SK-N-SH (cell line): ENCODE measurements at regions not wholly inside any gene's neighbourhood (a gene's known extent, or its start where the extent isn't known, plus 50 kb on each side); places are given as distances from the start of the nearest gene placed in this dataset.

Experiments
- CTCF ChIA-PET: fragments of 300-600, 350-600 bp; formaldehyde crosslinking; extraction: SDS; loops from one replicate; lab custom pipeline; 2021; lab: Yijun Ruan, JAX
- POLR2A ChIA-PET: fragments of 350-600 bp; sonication (Branson Sonifier 250); formaldehyde crosslinking; extraction: SDS; loops from one replicate; lab custom pipeline; 2020; ENCODE audit warnings: antibody characterized with exemption, inconsistent platforms; lab: Yijun Ruan, JAX
- DNase-seq: peaks from one replicate; pipeline ENCODE4 v3.0.0; 2012
- H2AFZ ChIP-seq: fragments of 200-600 bp; sonication (generic); 2 replicates; pipeline ENCODE4 v1.8.1; 2016; ENCODE audit warnings: antibody characterized with exemption, mild to moderate bottlenecking, low read depth
- H3F3A ChIP-seq: fragments of 200-600 bp; sonication (generic); replicated peaks from 2 replicates; pipeline ENCODE3; 2016; ENCODE audit warnings: antibody characterized with exemption, mild to moderate bottlenecking; ENCODE audit not compliant: insufficient read depth
- H3K27ac ChIP-seq, 2 experiments: fragments of 200-500 bp in 1 of 2; fragments of 200-600 bp in 1 of 2; sonication (Bioruptor generic) in 1 of 2; sonication (generic), shearing (Covaris generic) in 1 of 2; 2 replicates each; pipeline versions ENCODE4 v1.5.1 to v1.6.1; 2014 to 2016; ENCODE audit warnings: low read depth in 2 of 2, inconsistent platforms in 1 of 2, low read length in 1 of 2, mild to moderate bottlenecking in 1 of 2, mixed read lengths in 1 of 2
- H3K27me3 ChIP-seq: fragments of 200-600 bp; sonication (generic), shearing (Covaris generic); 2 replicates; pipeline ENCODE4 v1.6.1; 2016; ENCODE audit warnings: mixed run types; ENCODE audit not compliant: insufficient read depth
- H3K36me3 ChIP-seq, 2 experiments: fragments of 200-500 bp in 1 of 2; fragments of 200-600 bp in 1 of 2; sonication (Bioruptor generic) in 1 of 2; sonication (generic) in 1 of 2; replicated peaks in 1 of 2; 2 replicates each; pipeline versions ENCODE3 to v1.5.1; 2014 to 2016; ENCODE audit warnings: low read length in 1 of 2, mild to moderate bottlenecking in 1 of 2; ENCODE audit not compliant: insufficient read depth in 2 of 2, control insufficient read depth in 1 of 2
- H3K4me1 ChIP-seq, 2 experiments: fragments of 200-500 bp in 1 of 2; fragments of 200-600 bp in 1 of 2; sonication (Bioruptor generic) in 1 of 2; sonication (generic), shearing (Covaris generic) in 1 of 2; 2 replicates each; pipeline versions ENCODE4 v1.5.1 to v1.6.1; 2014 to 2016; ENCODE audit warnings: low read depth in 1 of 2, low read length in 1 of 2, mixed run types in 1 of 2; ENCODE audit not compliant: insufficient read depth in 2 of 2, control insufficient read depth in 1 of 2
- H3K4me2 ChIP-seq: fragments of 200-600 bp; sonication (generic), shearing (Covaris generic); 2 replicates; pipeline ENCODE4 v1.6.1; 2017; ENCODE audit warnings: mixed run types
- H3K4me3 ChIP-seq, 2 experiments: fragments of 200-500 bp in 1 of 2; fragments of 200-600 bp in 1 of 2; sonication (Bioruptor generic) in 1 of 2; sonication (generic), shearing (Covaris generic) in 1 of 2; 2 replicates each; pipeline versions ENCODE4 v1.5.1 to v1.8.1; 2014 to 2016; ENCODE audit warnings: low read depth in 2 of 2, inconsistent platforms in 1 of 2, low read length in 1 of 2, mild to moderate bottlenecking in 1 of 2, mixed read lengths in 1 of 2, moderate library complexity in 1 of 2
- H3K79me2 ChIP-seq: fragments of 200-600 bp; sonication (generic); 2 replicates; pipeline ENCODE4 v1.8.1; 2017; ENCODE audit warnings: mild to moderate bottlenecking; ENCODE audit not compliant: insufficient read depth
- H3K9ac ChIP-seq: fragments of 200-600 bp; sonication (generic); 2 replicates; pipeline ENCODE4 v1.6.1; 2017; ENCODE audit warnings: mixed run types
- H3K9me2 ChIP-seq: fragments of 200-600 bp; sonication (generic); 2 replicates; pipeline ENCODE4 v1.6.1; 2017; ENCODE audit warnings: mixed run types
- H3K9me3 ChIP-seq: fragments of 200-600 bp; sonication (generic); 2 replicates; pipeline ENCODE4 v1.6.1; 2017; ENCODE audit warnings: mixed run types, mild to moderate bottlenecking, moderate library complexity
- H4K20me1 ChIP-seq: fragments of 200-600 bp; sonication (generic); 2 replicates; pipeline ENCODE4 v1.6.1; 2017; ENCODE audit warnings: mild to moderate bottlenecking, mixed run types; ENCODE audit not compliant: insufficient read depth
- CHD2 ChIP-seq: fragments of 150-350 bp; IDR thresholded peaks from 2 replicates; pipeline ENCODE4 v1.6.1; 2018; ENCODE audit warnings: low read length; ENCODE audit not compliant: partially characterized antibody
- EP300 ChIP-seq, 2 experiments: IDR thresholded peaks; 2 replicates each; pipeline versions ENCODE4 v1.4.0 to v1.6.1; 2012; ENCODE audit warnings: borderline replicate concordance in 1 of 2, low read depth in 1 of 2, low read length in 1 of 2
- FOSL2 ChIP-seq: IDR thresholded peaks from 2 replicates; pipeline ENCODE4 v1.4.0; 2012; ENCODE audit warnings: low read depth, mild to moderate bottlenecking, moderate library complexity, borderline replicate concordance
- FOXJ3 ChIP-seq: sonication (generic); formaldehyde crosslinking; IDR thresholded peaks from 2 replicates; pipeline ENCODE4 v1.5.1; 2020; ENCODE audit warnings: mild to moderate bottlenecking, missing genetic modification reagents
- FOXM1 ChIP-seq: IDR thresholded peaks from 2 replicates; pipeline ENCODE4 v1.4.0; 2012; ENCODE audit warnings: low read depth, mild to moderate bottlenecking
- GABPA ChIP-seq: IDR thresholded peaks from 2 replicates; pipeline ENCODE4 v1.4.0; 2012; ENCODE audit warnings: low read depth, mild to moderate bottlenecking
- GATA2 ChIP-seq: sonication (generic); formaldehyde crosslinking; IDR thresholded peaks from 2 replicates; pipeline ENCODE4 v1.5.0; 2020; ENCODE audit warnings: mild to moderate bottlenecking, missing genetic modification reagents
- NRF1 ChIP-seq: IDR thresholded peaks from 2 replicates; pipeline ENCODE4 v1.6.1; 2012; ENCODE audit warnings: low read depth, mild to moderate bottlenecking, low read length
- POLR2AphosphoS5 ChIP-seq: IDR thresholded peaks from 2 replicates; pipeline ENCODE4 v1.6.1; 2012; ENCODE audit warnings: low read depth, low read length
- RFX5 ChIP-seq: IDR thresholded peaks from 2 replicates; pipeline ENCODE4 v1.6.1; 2012; ENCODE audit warnings: mild to moderate bottlenecking, improper control_type of control experiment, low read length
- RXRA ChIP-seq: IDR thresholded peaks from 2 replicates; pipeline ENCODE4 v1.4.0; 2012; ENCODE audit warnings: low read depth, mild to moderate bottlenecking, borderline replicate concordance
- SIN3A ChIP-seq: IDR thresholded peaks from 2 replicates; pipeline ENCODE4 v1.6.1; 2012; ENCODE audit warnings: low read depth, mild to moderate bottlenecking, low read length, moderate library complexity, borderline replicate concordance
- TAF1 ChIP-seq: IDR thresholded peaks from 2 replicates; pipeline ENCODE4 v1.6.1; 2012; ENCODE audit warnings: low read depth, mild to moderate bottlenecking, low read length, moderate library complexity, borderline replicate concordance
- TCF12 ChIP-seq: IDR thresholded peaks from 2 replicates; pipeline ENCODE4 v1.4.0; 2012
- WGBS: methylation state at CpG from one replicate; pipeline ENCODE4 v1.1.6; 2017; ENCODE audit warnings: low lambda C conversion rate; 5-methylcytosine and 5-hydroxymethylcytosine counted together
- TF ChIP-seq, protein P1 (sequence below): fragments of 150-350 bp; IDR thresholded peaks from 2 replicates; pipeline ENCODE4 v1.6.1; 2016; ENCODE audit warnings: mild to moderate bottlenecking, low read depth, low read length
- TF ChIP-seq, protein P2 (sequence below): IDR thresholded peaks from 2 replicates; pipeline ENCODE4 v1.4.0; 2012; ENCODE audit warnings: low read depth, borderline replicate concordance
- TF ChIP-seq, protein P3 (sequence below): IDR thresholded peaks from 2 replicates; pipeline ENCODE4; 2012
- TF ChIP-seq, protein P4 (sequence below): fragments of 150-350 bp; IDR thresholded peaks from 2 replicates; pipeline ENCODE4 v1.6.1; 2017; ENCODE audit warnings: antibody characterized with exemption, low read length, low read depth, borderline replicate concordance
- TF ChIP-seq, protein P5 (sequence below): IDR thresholded peaks from 2 replicates; pipeline ENCODE4 v1.4.0; 2012; ENCODE audit warnings: low read depth, borderline replicate concordance
- TF ChIP-seq, protein P6 (sequence below): IDR thresholded peaks from 2 replicates; pipeline ENCODE4 v1.6.1; 2012; ENCODE audit warnings: mild to moderate bottlenecking, low read depth, low read length, moderate library complexity
- TF ChIP-seq, protein P7 (sequence below): IDR thresholded peaks from 2 replicates; pipeline ENCODE4 v1.4.0; 2012; ENCODE audit warnings: low read depth

DNA sequence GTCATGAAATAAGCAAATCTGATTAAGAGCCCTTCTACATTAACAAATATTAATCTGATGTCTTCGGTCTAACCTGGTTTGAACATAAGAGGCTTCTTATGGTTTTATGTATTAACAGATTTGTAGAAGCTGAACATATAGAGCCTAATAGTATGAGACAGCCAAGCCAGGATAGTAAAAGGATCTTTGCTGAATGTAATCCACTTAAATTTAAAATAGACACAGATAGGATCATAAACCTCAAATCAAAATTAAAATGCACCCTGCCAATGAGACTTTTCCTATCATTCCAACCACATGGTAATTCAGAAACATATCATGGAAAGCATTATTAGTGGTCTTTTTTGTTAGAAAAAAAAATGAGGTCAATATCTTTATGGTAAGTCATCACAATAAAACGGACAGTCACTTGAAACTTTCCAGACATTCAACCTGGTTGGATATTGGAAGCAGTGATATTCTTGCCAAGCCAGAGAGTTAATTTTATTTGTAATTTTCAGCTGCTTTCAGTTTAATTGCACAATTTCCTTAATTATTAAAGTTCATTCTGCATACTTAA lies 606.9 kb upstream of the SALL1 start (continued):
- TF ChIP-seq, protein P1, sequence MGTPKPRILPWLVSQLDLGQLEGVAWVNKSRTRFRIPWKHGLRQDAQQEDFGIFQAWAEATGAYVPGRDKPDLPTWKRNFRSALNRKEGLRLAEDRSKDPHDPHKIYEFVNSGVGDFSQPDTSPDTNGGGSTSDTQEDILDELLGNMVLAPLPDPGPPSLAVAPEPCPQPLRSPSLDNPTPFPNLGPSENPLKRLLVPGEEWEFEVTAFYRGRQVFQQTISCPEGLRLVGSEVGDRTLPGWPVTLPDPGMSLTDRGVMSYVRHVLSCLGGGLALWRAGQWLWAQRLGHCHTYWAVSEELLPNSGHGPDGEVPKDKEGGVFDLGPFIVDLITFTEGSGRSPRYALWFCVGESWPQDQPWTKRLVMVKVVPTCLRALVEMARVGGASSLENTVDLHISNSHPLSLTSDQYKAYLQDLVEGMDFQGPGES: no peak
- TF ChIP-seq RFX5 (no peak), FOXJ3 (CRISPR knock-in tag) (no peak), POLR2AphosphoS5 (no peak)
- TF ChIP-seq, protein P2, sequence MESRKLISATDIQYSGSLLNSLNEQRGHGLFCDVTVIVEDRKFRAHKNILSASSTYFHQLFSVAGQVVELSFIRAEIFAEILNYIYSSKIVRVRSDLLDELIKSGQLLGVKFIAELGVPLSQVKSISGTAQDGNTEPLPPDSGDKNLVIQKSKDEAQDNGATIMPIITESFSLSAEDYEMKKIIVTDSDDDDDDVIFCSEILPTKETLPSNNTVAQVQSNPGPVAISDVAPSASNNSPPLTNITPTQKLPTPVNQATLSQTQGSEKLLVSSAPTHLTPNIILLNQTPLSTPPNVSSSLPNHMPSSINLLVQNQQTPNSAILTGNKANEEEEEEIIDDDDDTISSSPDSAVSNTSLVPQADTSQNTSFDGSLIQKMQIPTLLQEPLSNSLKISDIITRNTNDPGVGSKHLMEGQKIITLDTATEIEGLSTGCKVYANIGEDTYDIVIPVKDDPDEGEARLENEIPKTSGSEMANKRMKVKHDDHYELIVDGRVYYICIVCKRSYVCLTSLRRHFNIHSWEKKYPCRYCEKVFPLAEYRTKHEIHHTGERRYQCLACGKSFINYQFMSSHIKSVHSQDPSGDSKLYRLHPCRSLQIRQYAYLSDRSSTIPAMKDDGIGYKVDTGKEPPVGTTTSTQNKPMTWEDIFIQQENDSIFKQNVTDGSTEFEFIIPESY: no peak
- TF ChIP-seq, protein P3, sequence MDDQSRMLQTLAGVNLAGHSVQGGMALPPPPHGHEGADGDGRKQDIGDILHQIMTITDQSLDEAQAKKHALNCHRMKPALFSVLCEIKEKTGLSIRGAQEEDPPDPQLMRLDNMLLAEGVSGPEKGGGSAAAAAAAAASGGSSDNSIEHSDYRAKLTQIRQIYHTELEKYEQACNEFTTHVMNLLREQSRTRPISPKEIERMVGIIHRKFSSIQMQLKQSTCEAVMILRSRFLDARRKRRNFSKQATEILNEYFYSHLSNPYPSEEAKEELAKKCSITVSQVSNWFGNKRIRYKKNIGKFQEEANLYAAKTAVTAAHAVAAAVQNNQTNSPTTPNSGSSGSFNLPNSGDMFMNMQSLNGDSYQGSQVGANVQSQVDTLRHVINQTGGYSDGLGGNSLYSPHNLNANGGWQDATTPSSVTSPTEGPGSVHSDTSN: no peak
- TF ChIP-seq, all 33 proteins: peak for 4

DNA sequence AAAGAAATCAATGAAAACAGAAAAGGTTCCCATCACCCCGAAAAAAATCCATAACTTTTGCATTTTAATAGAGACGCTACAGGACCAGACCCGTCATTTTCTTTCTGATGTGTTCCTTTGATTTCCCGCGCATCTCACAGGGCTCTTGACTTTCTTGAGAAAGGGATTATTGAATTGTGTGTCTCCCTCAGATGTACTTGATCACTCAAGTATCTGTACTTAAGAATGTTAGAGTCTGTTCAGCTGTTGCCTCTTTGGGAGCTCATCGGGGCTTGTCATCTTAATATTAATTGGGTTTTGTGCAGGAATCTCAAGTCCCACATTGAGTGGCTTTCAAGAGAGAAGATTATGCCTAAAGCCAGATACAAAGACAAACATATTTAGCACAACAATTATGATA lies 606.4 kb upstream of the SALL1 start:
- no peaks in the 10 kb centered on the region for H3K9me3 ChIP-seq
- H3K79me2 ChIP-seq: no peaks in the 10 kb centered on the region
- no peaks in the 10 kb centered on the region for H3K27me3 ChIP-seq
- peaks cover 2 to 50% of the 10 kb centered on the region in 2 experiments; a peak in 3 of 4 replicates for H3K4me1 ChIP-seq
- H3K9ac ChIP-seq: no peak overlapping the region
- H3K9me2 ChIP-seq: no peaks in the 10 kb centered on the region
- no peak overlapping the region for H3K4me3 ChIP-seq
- DNase-seq: no peak
- no peak overlapping the region for H3K4me2 ChIP-seq
- POLR2A ChIA-PET: no interaction called here
- CTCF ChIA-PET: interaction anchor here (1.7 to 1.9 kb wide), 2 partner anchors 133 to 608 kb away, joined by 4 to 5 read pairs; no protein-coding TSS in a partner anchor
- H4K20me1 ChIP-seq: no peaks in the 10 kb centered on the region
- H3F3A ChIP-seq: no peaks in the 10 kb centered on the region
- no peak overlapping the region for H2AFZ ChIP-seq
- H3K36me3 ChIP-seq: no peaks in the 10 kb centered on the region
- no peak overlapping the region; a peak in 1 of 4 replicates for H3K27ac ChIP-seq
- WGBS: 70% methylated on average over 6 of the region's 6 CpGs
- TF ChIP-seq, protein P4, sequence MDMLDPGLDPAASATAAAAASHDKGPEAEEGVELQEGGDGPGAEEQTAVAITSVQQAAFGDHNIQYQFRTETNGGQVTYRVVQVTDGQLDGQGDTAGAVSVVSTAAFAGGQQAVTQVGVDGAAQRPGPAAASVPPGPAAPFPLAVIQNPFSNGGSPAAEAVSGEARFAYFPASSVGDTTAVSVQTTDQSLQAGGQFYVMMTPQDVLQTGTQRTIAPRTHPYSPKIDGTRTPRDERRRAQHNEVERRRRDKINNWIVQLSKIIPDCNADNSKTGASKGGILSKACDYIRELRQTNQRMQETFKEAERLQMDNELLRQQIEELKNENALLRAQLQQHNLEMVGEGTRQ: no peak
- no peak for TF ChIP-seq GATA2 (CRISPR knock-in tag)
- no peak for TF ChIP-seq SIN3A
- no peak for TF ChIP-seq EP300 (IDR thresholded peaks at IDR 0.05; ENCODE audit: borderline replicate concordance in 1 of 2, low read depth in 1 of 2, low read length in 1 of 2)
- no peak for TF ChIP-seq RFX5
- TF ChIP-seq NRF1: no peak
- TF ChIP-seq, protein P5, sequence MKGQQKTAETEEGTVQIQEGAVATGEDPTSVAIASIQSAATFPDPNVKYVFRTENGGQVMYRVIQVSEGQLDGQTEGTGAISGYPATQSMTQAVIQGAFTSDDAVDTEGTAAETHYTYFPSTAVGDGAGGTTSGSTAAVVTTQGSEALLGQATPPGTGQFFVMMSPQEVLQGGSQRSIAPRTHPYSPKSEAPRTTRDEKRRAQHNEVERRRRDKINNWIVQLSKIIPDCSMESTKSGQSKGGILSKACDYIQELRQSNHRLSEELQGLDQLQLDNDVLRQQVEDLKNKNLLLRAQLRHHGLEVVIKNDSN: no peak
- TF ChIP-seq FOSL2: no peak
- no peak for TF ChIP-seq TCF12
- no peak for TF ChIP-seq TAF1
- TF ChIP-seq, protein P6, sequence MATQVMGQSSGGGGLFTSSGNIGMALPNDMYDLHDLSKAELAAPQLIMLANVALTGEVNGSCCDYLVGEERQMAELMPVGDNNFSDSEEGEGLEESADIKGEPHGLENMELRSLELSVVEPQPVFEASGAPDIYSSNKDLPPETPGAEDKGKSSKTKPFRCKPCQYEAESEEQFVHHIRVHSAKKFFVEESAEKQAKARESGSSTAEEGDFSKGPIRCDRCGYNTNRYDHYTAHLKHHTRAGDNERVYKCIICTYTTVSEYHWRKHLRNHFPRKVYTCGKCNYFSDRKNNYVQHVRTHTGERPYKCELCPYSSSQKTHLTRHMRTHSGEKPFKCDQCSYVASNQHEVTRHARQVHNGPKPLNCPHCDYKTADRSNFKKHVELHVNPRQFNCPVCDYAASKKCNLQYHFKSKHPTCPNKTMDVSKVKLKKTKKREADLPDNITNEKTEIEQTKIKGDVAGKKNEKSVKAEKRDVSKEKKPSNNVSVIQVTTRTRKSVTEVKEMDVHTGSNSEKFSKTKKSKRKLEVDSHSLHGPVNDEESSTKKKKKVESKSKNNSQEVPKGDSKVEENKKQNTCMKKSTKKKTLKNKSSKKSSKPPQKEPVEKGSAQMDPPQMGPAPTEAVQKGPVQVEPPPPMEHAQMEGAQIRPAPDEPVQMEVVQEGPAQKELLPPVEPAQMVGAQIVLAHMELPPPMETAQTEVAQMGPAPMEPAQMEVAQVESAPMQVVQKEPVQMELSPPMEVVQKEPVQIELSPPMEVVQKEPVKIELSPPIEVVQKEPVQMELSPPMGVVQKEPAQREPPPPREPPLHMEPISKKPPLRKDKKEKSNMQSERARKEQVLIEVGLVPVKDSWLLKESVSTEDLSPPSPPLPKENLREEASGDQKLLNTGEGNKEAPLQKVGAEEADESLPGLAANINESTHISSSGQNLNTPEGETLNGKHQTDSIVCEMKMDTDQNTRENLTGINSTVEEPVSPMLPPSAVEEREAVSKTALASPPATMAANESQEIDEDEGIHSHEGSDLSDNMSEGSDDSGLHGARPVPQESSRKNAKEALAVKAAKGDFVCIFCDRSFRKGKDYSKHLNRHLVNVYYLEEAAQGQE: no peak
- TF ChIP-seq GABPA: no peak
- TF ChIP-seq, protein P7, sequence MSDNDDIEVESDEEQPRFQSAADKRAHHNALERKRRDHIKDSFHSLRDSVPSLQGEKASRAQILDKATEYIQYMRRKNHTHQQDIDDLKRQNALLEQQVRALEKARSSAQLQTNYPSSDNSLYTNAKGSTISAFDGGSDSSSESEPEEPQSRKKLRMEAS: no peak
- no peak for TF ChIP-seq CHD2
- TF ChIP-seq RXRA: no peak
- no peak for TF ChIP-seq FOXM1
- TF ChIP-seq POLR2AphosphoS5: no peak
- no peak for TF ChIP-seq FOXJ3 (CRISPR knock-in tag)
